Memory B cell (primary cell): ENCODE measurements at regions not wholly inside any gene's neighbourhood (a gene's known extent, or its start where the extent isn't known, plus 50 kb on each side); places are given as distances from the start of the nearest gene placed in this dataset.
"Not testable (repeated sequence)": the region's sequence is repeated elsewhere in the genome, so short reads cannot be mapped to it uniquely, and the experiment has no call there.

Experiments used
- ATAC-seq: fragments of 150-1000 bp; cut with Tn5 transposase; 2 replicates; pipeline ENCODE4 v1.10.0; 2021; ENCODE audit warnings: low read depth, mild to moderate bottlenecking, moderate library complexity
- DNase-seq, 2 donors: peaks; one replicate each; pipeline ENCODE4 v3.0.0; 2022; ENCODE audit warnings: low spot score in 2 of 2
- H3K27ac Mint-ChIP-seq: one replicate; pipeline ENCODE4 v1.8.0; 2022; ENCODE audit warnings: mild to moderate bottlenecking, moderate library complexity, mixed read lengths
- H3K27me3 Mint-ChIP-seq: one replicate; pipeline ENCODE4 v1.8.0; 2022; ENCODE audit warnings: mixed read lengths
- H3K36me3 Mint-ChIP-seq: one replicate; pipeline ENCODE4 v1.8.0; 2022; ENCODE audit warnings: mild to moderate bottlenecking, mixed read lengths
- H3K4me1 Mint-ChIP-seq: one replicate; pipeline ENCODE4 v1.8.0; 2022; ENCODE audit warnings: mixed read lengths
- H3K4me3 Mint-ChIP-seq: one replicate; pipeline ENCODE4 v1.8.0; 2022; ENCODE audit warnings: mild to moderate bottlenecking, moderate library complexity, mixed read lengths
- H3K9me3 Mint-ChIP-seq: one replicate; pipeline ENCODE4 v1.8.0; 2022; ENCODE audit warnings: mixed read lengths

- no peaks in the 10 kb centered on the region for H3K4me1 Mint-ChIP-seq
- no peak for DNase-seq
Measured at GRCh38 chr12:60191676-60192359, 596.0 kb downstream of the SLC16A7 start.

GRCh38 chr12:60194678-60195077, 598.8 kb downstream of the SLC16A7 start:
- Mint-ChIP-seq H3K27ac (no peak overlapping the region), H3K27me3 (no peaks in the 10 kb centered on the region), H3K4me3 (no peak overlapping the region), H3K36me3 (no peaks in the 10 kb centered on the region), H3K4me1 (no peaks in the 10 kb centered on the region), H3K9me3 (peaks cover 2% of the 10 kb centered on the region)
- ATAC-seq (no peak), DNase-seq (no peak)

More at GRCh38 chr12:60191676-60192359, 596.0 kb downstream of the SLC16A7 start:
- H3K27me3 Mint-ChIP-seq = no peaks in the 10 kb centered on the region
- no peak overlapping the region for H3K4me3 Mint-ChIP-seq
- H3K9me3 Mint-ChIP-seq = peaks cover 4% of the 10 kb centered on the region
- H3K36me3 Mint-ChIP-seq = no peaks in the 10 kb centered on the region
- ATAC-seq = no peak
- no peak overlapping the region for H3K27ac Mint-ChIP-seq

- ATAC-seq (no peak), DNase-seq (no peak)
- Mint-ChIP-seq H3K36me3 (no peaks in the 10 kb centered on the region), H3K4me1 (no peaks in the 10 kb centered on the region), H3K27me3 (no peaks in the 10 kb centered on the region), H3K4me3 (no peak overlapping the region), H3K9me3 (no peaks in the 10 kb centered on the region), H3K27ac (no peak overlapping the region)
Measured at GRCh38 chr12:60195483-60195882, 599.7 kb downstream of the SLC16A7 start.

GRCh38 chr12:60196366-60196765, 600.5 kb downstream of the SLC16A7 start:
- no peaks in the 10 kb centered on the region for H3K36me3 Mint-ChIP-seq
- no peak for ATAC-seq
- no peaks in the 10 kb centered on the region for H3K9me3 Mint-ChIP-seq
- no peak for DNase-seq
- no peaks in the 10 kb centered on the region for H3K27me3 Mint-ChIP-seq
- H3K4me1 Mint-ChIP-seq = no peaks in the 10 kb centered on the region
- no peak overlapping the region for H3K27ac Mint-ChIP-seq
- no peak overlapping the region for H3K4me3 Mint-ChIP-seq

- Mint-ChIP-seq H3K4me3 (no peak overlapping the region), H3K36me3 (no peaks in the 10 kb centered on the region), H3K9me3 (no peaks in the 10 kb centered on the region), H3K27ac (no peak overlapping the region), H3K27me3 (no peaks in the 10 kb centered on the region), H3K4me1 (no peaks in the 10 kb centered on the region)
- DNase-seq (no peak), ATAC-seq (no peak)
Measured at GRCh38 chr12:60197589-60197988, 601.8 kb downstream of the SLC16A7 start.

GRCh38 chr12:60201891-60202290, 606.1 kb downstream of the SLC16A7 start:
- no peak for DNase-seq
- Mint-ChIP-seq H3K27me3 (no peaks in the 10 kb centered on the region), H3K36me3 (no peaks in the 10 kb centered on the region), H3K4me1 (no peaks in the 10 kb centered on the region), H3K27ac (no peak overlapping the region), H3K4me3 (no peak overlapping the region), H3K9me3 (peaks cover 2% of the 10 kb centered on the region)
- no peak for ATAC-seq

GRCh38 chr12:60205500-60205899, 609.7 kb downstream of the SLC16A7 start:
- H3K9me3 Mint-ChIP-seq = peaks cover 5% of the 10 kb centered on the region
- no peaks in the 10 kb centered on the region for H3K36me3 Mint-ChIP-seq
- H3K4me1 Mint-ChIP-seq = no peaks in the 10 kb centered on the region
- DNase-seq (no peak), ATAC-seq (no peak)
- H3K27me3 Mint-ChIP-seq = no peaks in the 10 kb centered on the region
- H3K4me3 Mint-ChIP-seq = no peak overlapping the region
- H3K27ac Mint-ChIP-seq = no peak overlapping the region

GRCh38 chr12:60209521-60209920, 613.7 kb downstream of the SLC16A7 start:
- no peak for ATAC-seq
- Mint-ChIP-seq H3K36me3 (no peaks in the 10 kb centered on the region), H3K27me3 (no peaks in the 10 kb centered on the region), H3K27ac (no peak overlapping the region), H3K9me3 (peaks cover 4% of the 10 kb centered on the region), H3K4me1 (no peaks in the 10 kb centered on the region), H3K4me3 (no peak overlapping the region)
- no peak for DNase-seq

GRCh38 chr12:60209933-60210332, 614.1 kb downstream of the SLC16A7 start:
- no peak overlapping the region for H3K27ac Mint-ChIP-seq
- no peaks in the 10 kb centered on the region for H3K27me3 Mint-ChIP-seq
- no peaks in the 10 kb centered on the region for H3K4me1 Mint-ChIP-seq
- no peak for ATAC-seq
- H3K4me3 Mint-ChIP-seq = no peak overlapping the region
- no peaks in the 10 kb centered on the region for H3K36me3 Mint-ChIP-seq
- peaks cover 4% of the 10 kb centered on the region for H3K9me3 Mint-ChIP-seq
- DNase-seq = no peak

GRCh38 chr12:60210756-60211155, 614.9 kb downstream of the SLC16A7 start:
- ATAC-seq = no peak
- Mint-ChIP-seq H3K4me3 (no peak overlapping the region), H3K9me3 (peaks cover 4% of the 10 kb centered on the region), H3K4me1 (no peaks in the 10 kb centered on the region), H3K27ac (no peak overlapping the region), H3K27me3 (no peaks in the 10 kb centered on the region), H3K36me3 (no peaks in the 10 kb centered on the region)
- no peak for DNase-seq

GRCh38 chr12:60211244-60211643, 615.4 kb downstream of the SLC16A7 start:
- Mint-ChIP-seq H3K9me3 (peaks cover 4% of the 10 kb centered on the region), H3K27me3 (no peaks in the 10 kb centered on the region), H3K36me3 (no peaks in the 10 kb centered on the region), H3K4me1 (no peaks in the 10 kb centered on the region), H3K4me3 (no peak overlapping the region), H3K27ac (no peak overlapping the region)
- ATAC-seq (no peak), DNase-seq (no peak)

- no peak for ATAC-seq
- H3K9me3 Mint-ChIP-seq = peaks cover 4% of the 10 kb centered on the region
- no peaks in the 10 kb centered on the region for H3K27me3 Mint-ChIP-seq
- no peak overlapping the region for H3K27ac Mint-ChIP-seq
- H3K4me3 Mint-ChIP-seq = no peak overlapping the region
- H3K36me3 Mint-ChIP-seq = no peaks in the 10 kb centered on the region
- H3K4me1 Mint-ChIP-seq = no peaks in the 10 kb centered on the region
- DNase-seq = no peak
Measured at GRCh38 chr12:60212159-60213000, 616.6 kb downstream of the SLC16A7 start.

GRCh38 chr12:60213272-60213671, 617.4 kb downstream of the SLC16A7 start:
- H3K4me3 Mint-ChIP-seq, H3K27ac Mint-ChIP-seq, H3K36me3 Mint-ChIP-seq, H3K4me1 Mint-ChIP-seq, H3K9me3 Mint-ChIP-seq, ATAC-seq, DNase-seq, H3K27me3 Mint-ChIP-seq: not testable (repeated sequence)

- Mint-ChIP-seq H3K4me3 (no peak overlapping the region), H3K9me3 (peaks cover 1% of the 10 kb centered on the region), H3K36me3 (no peaks in the 10 kb centered on the region), H3K27ac (no peak overlapping the region), H3K27me3 (no peaks in the 10 kb centered on the region), H3K4me1 (no peaks in the 10 kb centered on the region)
- DNase-seq (no peak), ATAC-seq (no peak)
Measured at GRCh38 chr12:60216226-60216625, 620.4 kb downstream of the SLC16A7 start.
